ENCODE measurements at regions not wholly inside any gene's neighbourhood (a gene's known extent, or its start where the extent isn't known, plus 50 kb on each side); places are given as distances from the start of the nearest gene placed in this dataset.

GRCh38 chr9:115650768-115651167 lies 502.8 kb upstream of the PAPPA start:
- TF ChIP-seq, protein P1, sequence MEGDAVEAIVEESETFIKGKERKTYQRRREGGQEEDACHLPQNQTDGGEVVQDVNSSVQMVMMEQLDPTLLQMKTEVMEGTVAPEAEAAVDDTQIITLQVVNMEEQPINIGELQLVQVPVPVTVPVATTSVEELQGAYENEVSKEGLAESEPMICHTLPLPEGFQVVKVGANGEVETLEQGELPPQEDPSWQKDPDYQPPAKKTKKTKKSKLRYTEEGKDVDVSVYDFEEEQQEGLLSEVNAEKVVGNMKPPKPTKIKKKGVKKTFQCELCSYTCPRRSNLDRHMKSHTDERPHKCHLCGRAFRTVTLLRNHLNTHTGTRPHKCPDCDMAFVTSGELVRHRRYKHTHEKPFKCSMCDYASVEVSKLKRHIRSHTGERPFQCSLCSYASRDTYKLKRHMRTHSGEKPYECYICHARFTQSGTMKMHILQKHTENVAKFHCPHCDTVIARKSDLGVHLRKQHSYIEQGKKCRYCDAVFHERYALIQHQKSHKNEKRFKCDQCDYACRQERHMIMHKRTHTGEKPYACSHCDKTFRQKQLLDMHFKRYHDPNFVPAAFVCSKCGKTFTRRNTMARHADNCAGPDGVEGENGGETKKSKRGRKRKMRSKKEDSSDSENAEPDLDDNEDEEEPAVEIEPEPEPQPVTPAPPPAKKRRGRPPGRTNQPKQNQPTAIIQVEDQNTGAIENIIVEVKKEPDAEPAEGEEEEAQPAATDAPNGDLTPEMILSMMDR (IDR thresholded peaks at IDR 0.05) = no peak
- TF ChIP-seq ZFX (IDR thresholded peaks at IDR 0.05; ENCODE audit: borderline replicate concordance) = no peak

Measured in 22Rv1 (cell line).